ENCODE measurements at regions not wholly inside any gene's neighbourhood (a gene's known extent, or its start where the extent isn't known, plus 50 kb on each side); places are given as distances from the start of the nearest gene placed in this dataset.

GRCh38 chr5:5017827-5018577 lies 122.1 kb upstream of the ADAMTS16 start:
- no peak for TF ChIP-seq CTCF (IDR thresholded peaks at IDR 0.05; ENCODE audit: borderline replicate concordance, extremely low read depth, insufficient read depth)
- Histone ChIP-seq H3K27ac (ENCODE audit: low read depth in 2 of 2, low read length in 2 of 2) (no peak overlapping the region), H3K9ac (ENCODE audit: low read length in 3 of 3) (no peak overlapping the region), H3K4me3 (ENCODE audit: low read length in 3 of 3) (no peak overlapping the region), H3K36me3 (ENCODE audit: control insufficient read depth in 2 of 3, insufficient read depth in 3 of 3, low read length in 3 of 3) (no peaks in the 10 kb centered on the region), H3K4me1 (ENCODE audit: control insufficient read depth in 2 of 3, insufficient read depth in 2 of 3, low read depth in 1 of 3, low read length in 3 of 3) (no peaks in the 10 kb centered on the region), H3K27me3 (ENCODE audit: control insufficient read depth, insufficient read depth, low read length) (no peaks in the 10 kb centered on the region), H3K9me3 (ENCODE audit: control insufficient read depth in 2 of 3, insufficient read depth in 1 of 3, low read length in 3 of 3) (no peaks in the 10 kb centered on the region)
- intact Hi-C loops (cut with DNase I): no loop called here
- FAIRE-seq: no peak
- DNase-seq: no peak

- Histone ChIP-seq H3K9me3 (ENCODE audit: control insufficient read depth in 2 of 3, insufficient read depth in 1 of 3, low read length in 3 of 3) (no peaks in the 10 kb centered on the region), H3K4me1 (ENCODE audit: control insufficient read depth in 2 of 3, insufficient read depth in 2 of 3, low read depth in 1 of 3, low read length in 3 of 3) (no peaks in the 10 kb centered on the region), H3K27ac (ENCODE audit: low read depth in 2 of 2, low read length in 2 of 2) (no peak overlapping the region), H3K4me3 (ENCODE audit: low read length in 3 of 3) (no peak overlapping the region), H3K36me3 (ENCODE audit: control insufficient read depth in 2 of 3, insufficient read depth in 3 of 3, low read length in 3 of 3) (no peaks in the 10 kb centered on the region), H3K9ac (ENCODE audit: low read length in 3 of 3) (no peak overlapping the region), H3K27me3 (ENCODE audit: control insufficient read depth, insufficient read depth, low read length) (no peaks in the 10 kb centered on the region)
- TF ChIP-seq CTCF (IDR thresholded peaks at IDR 0.05; ENCODE audit: borderline replicate concordance, extremely low read depth, insufficient read depth): no peak
- FAIRE-seq (no peak), DNase-seq (no peak)
- intact Hi-C loops (cut with DNase I): no loop called here
These were observed 121.6 kb upstream of the ADAMTS16 start for GRCh38 chr5:5018578-5018970.

- Histone ChIP-seq H3K27me3 (ENCODE audit: control insufficient read depth, insufficient read depth, low read length) (no peaks in the 10 kb centered on the region), H3K4me3 (ENCODE audit: low read length in 3 of 3) (no peak overlapping the region), H3K4me1 (ENCODE audit: control insufficient read depth in 2 of 3, insufficient read depth in 2 of 3, low read depth in 1 of 3, low read length in 3 of 3) (no peaks in the 10 kb centered on the region), H3K27ac (ENCODE audit: low read depth in 2 of 2, low read length in 2 of 2) (no peak overlapping the region), H3K9me3 (ENCODE audit: control insufficient read depth in 2 of 3, insufficient read depth in 1 of 3, low read length in 3 of 3) (no peaks in the 10 kb centered on the region), H3K36me3 (ENCODE audit: control insufficient read depth in 2 of 3, insufficient read depth in 3 of 3, low read length in 3 of 3) (no peaks in the 10 kb centered on the region), H3K9ac (ENCODE audit: low read length in 3 of 3) (no peak overlapping the region)
- no peak for TF ChIP-seq CTCF (IDR thresholded peaks at IDR 0.05; ENCODE audit: borderline replicate concordance, extremely low read depth, insufficient read depth)
- DNase-seq: no peak
- no peak for FAIRE-seq
- intact Hi-C loops (cut with DNase I): no loop called here
These were observed 118.7 kb upstream of the ADAMTS16 start for GRCh38 chr5:5021436-5021835.

Measured in kidney (tissue), 13 donors.